ENCODE measurements at regions not wholly inside any gene's neighbourhood (a gene's known extent, or its start where the extent isn't known, plus 50 kb on each side); places are given as distances from the start of the nearest gene placed in this dataset.

GRCh38 chr4:28341784-28342183 is 1481.1 kb downstream of the STIM2 start:
- TF ChIP-seq CTCF (IDR thresholded peaks at IDR 0.05) (no peak), POLR2A (IDR thresholded peaks at IDR 0.05) (no peak)
